ENCODE measurements at regions not wholly inside any gene's neighbourhood (a gene's known extent, or its start where the extent isn't known, plus 50 kb on each side); places are given as distances from the start of the nearest gene placed in this dataset.

DNA sequence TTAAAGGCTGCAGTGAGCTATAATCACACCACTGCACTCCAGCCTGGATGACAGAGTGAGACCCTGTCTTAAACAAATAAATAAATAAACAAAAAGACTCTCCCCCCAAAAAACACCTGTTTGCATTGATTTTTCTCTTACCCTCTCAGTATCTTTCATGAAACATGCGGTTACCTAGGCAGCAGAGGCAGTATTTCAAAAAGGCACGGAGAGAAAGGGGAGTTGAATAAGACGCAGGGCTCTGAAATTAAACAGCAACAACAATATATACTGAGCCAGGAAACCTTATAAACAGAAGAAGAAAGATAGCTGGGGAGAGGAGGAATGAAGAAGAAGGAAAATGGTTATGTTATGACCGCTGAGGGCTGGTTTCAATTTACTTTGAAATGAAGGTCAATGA lies 277.6 kb downstream of the BTG1 start:
- no peak for DNase-seq (ENCODE audit: low read depth in 2 of 3, low spot score in 1 of 3)

DNA sequence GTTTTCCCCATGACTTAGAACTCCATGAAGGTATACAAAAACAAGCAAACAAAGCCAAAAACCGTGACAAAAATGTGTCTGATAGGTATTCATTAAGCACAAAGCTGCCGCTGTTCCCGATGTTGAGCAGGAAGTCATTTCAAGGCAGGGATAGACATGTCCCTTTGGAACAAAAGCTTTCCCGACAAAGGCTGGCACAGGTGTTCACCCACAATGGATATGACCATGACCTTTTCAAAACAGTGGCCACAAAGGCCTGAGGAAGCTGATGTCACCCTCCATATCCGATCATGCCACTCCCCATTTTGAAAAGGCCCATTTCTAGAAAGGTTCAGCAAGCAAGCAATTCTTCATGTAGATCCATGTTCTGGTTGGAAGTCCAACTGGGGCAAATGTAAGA lies 279.1 kb downstream of the BTG1 start:
- DNase-seq (ENCODE audit: low read depth in 2 of 3, low spot score in 1 of 3), result no peak

- DNase-seq (ENCODE audit: low read depth in 2 of 3, low spot score in 1 of 3), result no peak
These were observed 281.9 kb downstream of the BTG1 start for GRCh38 chr12:91863702-91864101.

DNA sequence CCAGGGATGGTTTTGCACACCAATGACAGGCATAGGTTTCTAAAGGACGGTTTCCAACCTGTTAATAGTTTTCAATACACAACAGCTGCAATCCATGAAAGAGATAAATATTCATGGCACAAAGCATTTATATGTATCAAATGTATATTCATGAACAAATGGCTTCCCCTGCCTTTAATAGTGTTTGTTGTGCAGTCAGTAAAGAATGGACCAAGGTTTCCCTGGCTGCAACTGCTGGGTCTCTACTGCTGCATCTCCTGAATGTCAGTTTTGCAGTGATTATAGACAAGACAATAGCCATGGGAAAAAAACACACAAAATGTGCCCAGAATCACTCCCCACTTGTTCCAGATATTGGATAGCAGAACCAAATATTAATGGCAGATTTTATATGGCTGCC lies 284.1 kb downstream of the BTG1 start:
- no peak for DNase-seq (ENCODE audit: low read depth in 2 of 3, low spot score in 1 of 3)

DNA sequence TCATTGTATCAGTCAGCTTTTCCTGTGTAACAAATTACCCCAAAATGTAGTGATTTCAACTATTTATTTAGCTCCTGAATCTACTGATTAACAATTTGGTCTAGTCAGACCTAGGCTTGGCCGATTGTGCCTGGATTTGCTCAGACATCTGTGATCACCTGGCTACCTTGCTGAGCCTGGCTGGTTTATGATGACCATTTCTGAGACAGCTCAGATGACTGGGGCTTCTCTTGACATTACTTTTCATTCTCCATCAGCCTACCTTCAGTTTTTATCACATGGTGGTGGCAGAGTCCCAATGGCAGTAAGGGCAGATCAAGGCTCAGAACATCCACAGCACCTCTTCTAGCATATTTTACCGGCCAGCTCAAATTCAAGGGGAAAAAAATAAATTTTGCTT lies 286.3 kb downstream of the BTG1 start:
- no peak for DNase-seq (ENCODE audit: low read depth in 2 of 3, low spot score in 1 of 3)

DNA sequence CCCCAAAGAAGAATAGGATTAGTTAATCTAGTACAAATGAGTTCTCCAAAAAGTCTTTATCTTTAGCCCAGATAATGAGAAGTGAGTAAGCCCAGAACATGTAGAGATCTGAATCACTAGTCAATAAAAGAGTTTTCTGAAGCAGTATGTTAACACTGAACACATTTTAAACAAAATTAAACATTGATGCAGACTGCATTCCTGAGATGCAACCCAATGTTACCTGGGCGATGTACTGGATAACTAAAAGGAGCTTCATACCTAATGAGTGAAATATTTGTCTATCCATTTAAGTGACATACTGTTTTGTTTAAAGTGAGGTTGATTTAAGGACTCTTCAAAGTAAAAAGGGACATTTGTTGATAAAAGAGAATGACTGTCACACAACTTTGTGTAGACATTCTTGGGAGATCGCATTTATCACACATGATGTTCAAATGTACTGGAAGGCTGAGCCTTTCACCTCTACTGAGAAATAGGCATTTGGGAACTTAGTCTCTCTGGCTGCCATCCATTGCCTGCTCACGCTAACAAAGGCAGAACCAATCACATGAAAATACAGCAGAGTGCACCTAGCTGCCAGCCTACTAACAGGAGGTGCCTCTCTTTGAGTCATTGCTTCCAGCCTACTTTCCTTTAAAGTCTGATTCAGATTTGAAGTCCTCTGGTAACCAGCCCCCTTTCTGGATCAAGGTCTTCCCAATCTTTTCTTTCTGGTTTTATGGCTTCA lies 287.7 kb downstream of the BTG1 start:
- no peak for DNase-seq (ENCODE audit: low read depth in 2 of 3, low spot score in 1 of 3)

- no peak for DNase-seq (ENCODE audit: low read depth in 2 of 3, low spot score in 1 of 3)
These were observed 290.9 kb downstream of the BTG1 start for GRCh38 chr12:91854725-91855124.

DNA sequence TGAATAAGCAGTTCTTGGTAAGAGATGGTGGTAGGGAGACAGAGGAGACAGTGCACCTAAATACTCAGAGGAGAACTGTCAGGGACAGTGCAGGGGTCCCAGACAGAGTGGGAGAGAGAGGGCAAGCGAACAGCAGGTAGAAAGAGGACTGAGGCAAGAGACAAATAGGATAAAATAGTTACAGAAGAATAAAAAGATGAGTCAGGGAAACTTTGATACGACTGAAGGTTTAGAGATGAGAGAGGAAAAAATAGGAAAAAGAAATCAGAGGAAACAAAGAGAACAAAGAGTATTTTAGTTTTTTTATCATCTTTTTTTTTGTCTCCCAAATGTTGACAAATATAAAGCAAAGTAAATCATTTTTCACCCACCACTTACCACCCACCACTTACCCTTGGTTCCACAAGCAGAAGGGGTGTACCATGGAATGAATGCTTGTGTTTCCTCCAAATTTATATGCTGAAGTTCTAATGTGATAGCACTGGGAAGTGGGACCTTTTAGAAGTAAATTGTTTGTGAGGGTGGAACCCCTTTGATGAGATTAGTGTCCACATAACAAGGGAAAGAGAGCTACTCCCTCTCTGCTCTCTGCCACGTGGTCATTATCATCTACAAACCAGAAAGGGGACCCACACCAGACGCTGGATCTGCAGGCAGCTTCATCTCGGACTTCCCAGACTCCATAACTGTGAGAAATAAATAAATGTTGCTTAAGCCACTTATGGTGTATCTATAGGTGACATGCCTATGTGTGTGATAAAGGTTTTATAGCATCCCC lies 292.1 kb downstream of the BTG1 start:
- no peak for DNase-seq (ENCODE audit: low read depth in 2 of 3, low spot score in 1 of 3)

DNA sequence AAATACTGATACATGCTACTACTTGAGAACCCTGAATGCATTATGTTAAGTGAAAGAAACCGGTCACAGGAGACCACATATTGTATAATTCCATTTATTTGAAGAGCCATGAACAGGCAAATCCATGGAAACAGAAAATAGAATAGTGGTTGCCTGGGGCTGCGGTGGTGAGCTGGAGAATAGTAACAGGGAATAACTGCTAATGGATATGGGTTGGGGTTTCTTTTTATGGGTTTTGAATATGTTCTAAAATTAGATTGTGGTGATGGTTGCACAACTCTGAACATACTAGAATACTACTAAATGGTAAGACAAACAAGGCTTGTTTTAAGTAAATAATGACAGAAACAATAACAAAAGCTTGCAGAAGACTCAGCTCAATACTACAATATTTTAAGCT lies 293.0 kb downstream of the BTG1 start:
- DNase-seq (ENCODE audit: low read depth in 2 of 3, low spot score in 1 of 3), result no peak

DNA sequence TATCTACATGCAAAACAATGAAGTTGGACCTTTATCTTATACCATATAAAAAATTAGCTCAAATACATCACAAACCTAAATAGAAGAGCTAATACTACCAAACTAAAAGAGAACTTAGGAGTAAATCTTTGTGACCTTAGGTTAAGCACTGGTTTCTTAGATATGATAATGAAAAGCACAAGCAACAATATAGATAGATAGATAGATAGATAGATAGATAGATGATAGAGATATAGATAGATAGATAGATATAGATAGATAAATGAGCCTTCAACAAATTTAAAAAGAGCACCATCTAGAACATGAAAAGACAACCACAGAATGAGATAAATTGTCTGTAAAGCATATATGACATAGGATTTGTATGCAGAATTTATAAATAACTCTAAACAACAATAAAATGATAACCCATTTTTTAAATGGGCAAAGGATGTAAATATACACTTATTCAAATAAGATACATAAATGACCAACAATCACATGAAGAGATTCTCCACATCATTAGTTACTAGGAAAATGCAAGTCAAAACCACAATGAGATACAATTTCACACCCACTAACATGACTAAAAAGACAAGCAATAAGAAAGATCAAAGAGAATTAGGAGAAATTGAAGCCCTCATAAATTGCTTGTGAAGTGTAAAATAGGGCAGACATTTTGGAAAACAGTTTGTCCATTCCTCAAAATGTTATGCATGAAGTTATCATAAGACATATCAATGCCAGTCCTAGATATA lies 293.7 kb downstream of the BTG1 start:
- DNase-seq (ENCODE audit: low read depth in 2 of 3, low spot score in 1 of 3), result no peak

DNA sequence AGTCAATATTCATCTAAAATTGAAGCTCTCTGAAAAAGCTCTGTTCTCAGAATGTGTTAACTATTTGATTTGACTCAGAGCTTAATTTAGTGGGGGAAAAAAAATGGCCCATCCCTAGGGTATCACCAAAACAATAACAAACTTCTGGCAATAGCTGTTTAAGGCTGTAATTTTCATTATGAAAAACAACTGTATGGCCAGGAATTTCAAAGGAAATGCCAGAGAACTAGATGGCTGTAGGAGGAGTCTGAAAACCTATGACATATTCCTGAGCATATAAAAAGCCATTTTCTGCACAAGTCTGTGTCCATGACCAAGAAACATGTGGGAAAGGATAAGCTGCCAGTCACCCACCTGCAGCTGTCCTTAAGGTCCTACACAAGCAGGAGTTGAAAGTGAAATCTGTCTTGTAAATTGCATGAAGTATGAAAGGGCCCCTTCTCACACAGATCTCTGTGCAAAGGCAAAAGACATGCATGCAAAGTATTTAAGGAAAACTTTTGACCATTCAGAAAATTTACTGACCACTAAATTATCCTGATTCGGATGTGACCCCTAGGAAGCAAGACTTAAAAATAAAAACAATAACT lies 299.1 kb downstream of the BTG1 start:
- no peak for DNase-seq (ENCODE audit: low read depth in 2 of 3, low spot score in 1 of 3)

DNA sequence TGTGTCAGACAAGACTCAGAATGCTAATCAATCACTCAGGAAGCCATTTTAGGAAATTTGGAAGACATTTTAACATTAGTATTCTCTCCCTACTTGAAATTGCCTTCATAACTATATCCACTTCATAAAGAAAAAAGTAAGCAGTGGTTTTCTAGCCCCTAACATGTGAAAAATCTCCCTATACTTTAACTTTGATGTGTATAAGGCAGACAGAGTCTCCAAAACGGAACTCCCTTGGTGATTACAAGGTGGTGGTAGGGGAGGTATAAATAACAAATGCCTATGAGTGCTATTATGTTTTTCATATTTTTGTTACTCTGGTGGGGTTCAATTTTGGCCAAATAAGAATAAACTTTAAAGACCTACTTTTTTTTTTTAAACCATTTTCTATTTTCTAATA lies 300.3 kb downstream of the BTG1 start:
- DNase-seq (ENCODE audit: low read depth in 2 of 3, low spot score in 1 of 3), result no peak

- no peak for DNase-seq (ENCODE audit: low read depth in 2 of 3, low spot score in 1 of 3)
These were observed 303.8 kb downstream of the BTG1 start for GRCh38 chr12:91841822-91842221.

- DNase-seq (ENCODE audit: low read depth in 2 of 3, low spot score in 1 of 3), result no peak
These were observed 308.9 kb downstream of the BTG1 start for GRCh38 chr12:91836696-91837095.

DNA sequence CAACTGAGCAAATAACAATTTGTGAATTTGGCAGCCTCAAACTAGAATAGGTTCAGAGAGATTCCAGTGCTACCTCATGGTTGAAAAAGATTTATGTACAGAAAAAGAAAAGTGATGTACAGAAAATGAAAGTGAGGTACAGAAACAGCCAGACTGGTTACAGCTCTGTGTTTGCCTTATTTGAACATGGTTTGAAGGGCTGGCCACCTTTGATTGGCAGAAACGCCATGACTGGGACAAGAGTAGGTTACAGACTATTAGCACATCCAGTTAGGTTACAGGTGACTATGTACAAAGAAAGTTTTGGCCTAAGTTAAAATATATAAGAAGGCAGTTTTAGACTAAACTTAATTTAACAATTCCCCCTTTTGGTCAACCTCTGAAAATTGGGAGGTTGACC lies 309.4 kb downstream of the BTG1 start:
- no peak for DNase-seq (ENCODE audit: low read depth in 2 of 3, low spot score in 1 of 3)

GRCh38 chr12:91835693-91836092 lies 310.0 kb downstream of the BTG1 start:
- no peak for DNase-seq (ENCODE audit: low read depth in 2 of 3, low spot score in 1 of 3)

DNA sequence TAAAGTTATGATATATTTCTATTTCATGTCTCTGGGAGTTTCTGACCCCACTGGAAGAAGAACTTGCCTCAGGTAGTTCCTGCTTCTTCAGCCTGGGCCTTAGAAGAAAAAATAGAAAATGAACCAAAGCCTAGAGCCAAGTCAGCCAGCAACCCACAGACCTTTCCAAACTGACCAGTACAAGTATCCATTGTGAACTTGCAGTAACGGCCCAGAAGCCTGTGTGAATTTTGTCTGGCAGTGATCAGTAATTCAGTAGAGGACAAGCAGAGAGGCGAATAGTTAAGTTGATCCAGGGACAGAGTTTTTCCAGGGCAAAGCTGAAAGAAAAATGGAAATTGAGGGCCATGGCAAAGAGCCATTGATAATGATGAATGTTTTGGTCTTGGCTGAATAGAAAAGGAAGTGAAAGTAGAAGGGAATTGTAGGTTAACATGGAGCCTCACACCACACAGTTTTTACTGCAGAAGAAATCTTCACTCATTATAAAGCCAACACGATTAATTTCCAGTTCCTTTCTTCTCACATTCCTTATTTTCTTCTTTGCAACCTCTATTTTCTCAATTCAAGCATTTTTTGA lies 311.8 kb downstream of the BTG1 start:
- DNase-seq (ENCODE audit: low read depth in 2 of 3, low spot score in 1 of 3), result no peak

DNA sequence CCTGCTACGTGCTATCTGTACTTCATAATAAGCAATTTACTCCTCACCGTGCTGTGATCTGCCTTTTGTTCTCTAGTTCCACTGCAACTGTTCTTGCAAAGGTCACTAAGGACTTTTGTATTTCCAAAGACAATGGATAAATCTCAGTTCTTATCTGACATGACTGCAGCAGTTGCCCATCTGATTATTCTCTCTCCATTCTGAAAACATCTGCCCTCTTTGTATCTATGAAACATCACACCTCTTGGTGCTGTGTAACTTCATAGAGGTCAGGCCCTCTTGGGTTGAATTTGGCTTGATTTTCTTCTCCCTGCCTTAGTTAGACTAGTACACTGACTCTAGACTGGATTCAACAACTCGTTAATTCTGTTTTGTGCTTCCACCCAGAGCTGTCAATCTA lies 319.6 kb downstream of the BTG1 start:
- DNase-seq (ENCODE audit: low read depth in 2 of 3, low spot score in 1 of 3), result no peak

- DNase-seq (ENCODE audit: low read depth in 2 of 3, low spot score in 1 of 3), result no peak
These were observed 320.7 kb downstream of the BTG1 start for GRCh38 chr12:91824991-91825390.

DNA sequence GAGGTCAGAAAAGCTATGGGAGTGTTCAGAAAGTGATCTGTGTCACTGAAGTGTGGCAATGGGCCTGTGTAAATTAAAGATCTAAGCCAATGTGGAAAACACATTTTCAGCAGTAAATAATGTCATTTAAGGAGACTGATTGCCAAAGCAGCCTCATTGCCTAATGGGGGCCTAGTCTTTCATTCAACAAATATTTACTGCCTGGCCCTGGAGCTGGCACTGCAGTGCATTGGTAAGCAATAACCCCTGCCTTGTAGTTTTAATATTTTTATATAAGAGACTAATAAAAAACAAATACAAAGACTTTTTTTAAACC lies 326.6 kb downstream of the BTG1 start:
- DNase-seq (ENCODE audit: low read depth in 2 of 3, low spot score in 1 of 3), result no peak

All from stimulated activated CD4-positive, alpha-beta T cell treated with anti-CD3 and anti-CD28 coated beads, Interleukin-12 subunit alpha, Interleukin-12 subunit beta, amount 100 ng/mL, for 48 hours (primary cell).